Loucy (cell line): ENCODE measurements at regions not wholly inside any gene's neighbourhood (a gene's known extent, or its start where the extent isn't known, plus 50 kb on each side); places are given as distances from the start of the nearest gene placed in this dataset.

Experiments used
- H2AFZ ChIP-seq: fragments of 200-600 bp; sonication (generic); 2 replicates; pipeline ENCODE4 v1.6.0; 2016; ENCODE audit warnings: antibody characterized with exemption, mild to moderate bottlenecking, low read length, moderate library complexity
- H3F3A ChIP-seq: fragments of 200-600 bp; 2 replicates; pipeline ENCODE4 v1.6.0; 2016; ENCODE audit warnings: antibody characterized with exemption, low read depth, mild to moderate bottlenecking
- H3K27me3 ChIP-seq: fragments of 200-600 bp; sonication (generic); 2 replicates; pipeline ENCODE4 v1.6.1; 2014; ENCODE audit warnings: low read length, mild to moderate bottlenecking; ENCODE audit not compliant: insufficient read depth, poor library complexity, severe bottlenecking
- H3K36me3 ChIP-seq: fragments of 200-600 bp; sonication (generic); 2 replicates; pipeline ENCODE4 v1.6.1; 2016; ENCODE audit warnings: low read length; ENCODE audit not compliant: insufficient read depth
- H3K4me1 ChIP-seq: fragments of 200-600 bp; sonication (generic); 2 replicates; pipeline ENCODE4 v1.5.1; 2014; ENCODE audit warnings: low read length, mild to moderate bottlenecking; ENCODE audit not compliant: insufficient read depth, poor library complexity, severe bottlenecking
- H3K4me2 ChIP-seq: fragments of 200-600 bp; sonication (generic); 2 replicates; pipeline ENCODE4 v1.6.0; 2014; ENCODE audit warnings: antibody characterized with exemption, low read length, low read depth, mild to moderate bottlenecking; ENCODE audit not compliant: poor library complexity, severe bottlenecking
- H3K4me3 ChIP-seq: fragments of 200-600 bp; sonication (generic); 2 replicates; pipeline ENCODE4 v1.5.1; 2014; ENCODE audit warnings: low read length, mild to moderate bottlenecking, mixed read lengths; ENCODE audit not compliant: poor library complexity, severe bottlenecking
- H3K79me2 ChIP-seq: fragments of 200-600 bp; sonication (generic); 2 replicates; pipeline ENCODE4 v1.6.1; 2014; ENCODE audit warnings: low read length; ENCODE audit not compliant: insufficient read depth
- H3K9ac ChIP-seq: fragments of 200-600 bp; sonication (generic); 2 replicates; pipeline ENCODE4 v1.6.0; 2014; ENCODE audit warnings: mild to moderate bottlenecking, low read depth, low read length, moderate library complexity; ENCODE audit not compliant: poor library complexity, severe bottlenecking
- H3K9me2 ChIP-seq: fragments of 200-600 bp; sonication (generic); replicated peaks from 2 replicates; pipeline ENCODE4 v1.6.1; 2016; ENCODE audit warnings: low read depth, low read length, mixed read lengths
- H3K9me3 ChIP-seq: fragments of 200-600 bp; sonication (generic); 2 replicates; pipeline ENCODE4 v1.6.1; 2014; ENCODE audit warnings: mild to moderate bottlenecking, antibody characterized with exemption, low read length, low read depth; ENCODE audit not compliant: insufficient read depth
- H4K20me1 ChIP-seq: fragments of 200-600 bp; sonication (generic); 2 replicates; pipeline ENCODE4 v1.6.0; 2014; ENCODE audit warnings: antibody characterized with exemption, low read length, mild to moderate bottlenecking; ENCODE audit not compliant: insufficient read depth, poor library complexity, severe bottlenecking
- CTCF ChIP-seq: fragments of 200-600 bp; sonication (generic); conservative IDR thresholded peaks from 2 replicates; pipeline ENCODE4 v1.5.1; 2014; ENCODE audit warnings: mild to moderate bottlenecking, antibody characterized with exemption, low read length
- EZH2phosphoT487 ChIP-seq: fragments of 200-600 bp; IDR thresholded peaks from 2 replicates; pipeline ENCODE4 v1.6.1; 2018; ENCODE audit warnings: antibody characterized with exemption, mild to moderate bottlenecking, moderate library complexity, borderline replicate concordance

- no peak overlapping the region for H3K4me2 ChIP-seq
- no peak for TF ChIP-seq EZH2phosphoT487
- TF ChIP-seq CTCF: no peak
- H4K20me1 ChIP-seq: no peaks in the 10 kb centered on the region
- H3K4me3 ChIP-seq: no peak overlapping the region
- no peak overlapping the region for H2AFZ ChIP-seq
- no peaks in the 10 kb centered on the region for H3K27me3 ChIP-seq
- no peaks in the 10 kb centered on the region for H3K9me3 ChIP-seq
- H3K79me2 ChIP-seq: no peaks in the 10 kb centered on the region
- H3K9me2 ChIP-seq: no peaks in the 10 kb centered on the region
- H3K36me3 ChIP-seq: no peaks in the 10 kb centered on the region
- no peak overlapping the region for H3K9ac ChIP-seq
- H3K4me1 ChIP-seq: no peaks in the 10 kb centered on the region
- no peaks in the 10 kb centered on the region for H3F3A ChIP-seq
These were observed 129.5 kb upstream of the MYO3A start for GRCh38 chr10:25804505-25804904.

- Histone ChIP-seq H2AFZ (no peak overlapping the region), H3K4me2 (no peak overlapping the region), H3K9ac (no peak overlapping the region), H3F3A (no peaks in the 10 kb centered on the region), H3K4me1 (no peaks in the 10 kb centered on the region), H3K9me2 (no peaks in the 10 kb centered on the region), H3K36me3 (no peaks in the 10 kb centered on the region), H3K4me3 (no peak overlapping the region), H3K27me3 (no peaks in the 10 kb centered on the region), H3K79me2 (no peaks in the 10 kb centered on the region), H4K20me1 (no peaks in the 10 kb centered on the region), H3K9me3 (no peaks in the 10 kb centered on the region)
- TF ChIP-seq EZH2phosphoT487 (no peak), CTCF (no peak)
These were observed 128.0 kb upstream of the MYO3A start for GRCh38 chr10:25805986-25806385.

GRCh38 chr10:25808372-25808771, 125.7 kb upstream of the MYO3A start:
- H3K36me3 ChIP-seq: no peaks in the 10 kb centered on the region
- no peak overlapping the region for H3K9ac ChIP-seq
- no peak overlapping the region for H3K4me3 ChIP-seq
- no peaks in the 10 kb centered on the region for H3K79me2 ChIP-seq
- H3K9me2 ChIP-seq: no peaks in the 10 kb centered on the region
- H4K20me1 ChIP-seq: no peaks in the 10 kb centered on the region
- H2AFZ ChIP-seq: no peak overlapping the region
- TF ChIP-seq CTCF (no peak), EZH2phosphoT487 (no peak)
- no peaks in the 10 kb centered on the region for H3K9me3 ChIP-seq
- no peaks in the 10 kb centered on the region for H3K27me3 ChIP-seq
- no peaks in the 10 kb centered on the region for H3K4me1 ChIP-seq
- no peak overlapping the region for H3K4me2 ChIP-seq
- no peaks in the 10 kb centered on the region for H3F3A ChIP-seq
